CD4-positive, alpha-beta T cell treated with Interleukin-4 for 1 hour (primary cell): ENCODE measurements at regions not wholly inside any gene's neighbourhood (a gene's known extent, or its start where the extent isn't known, plus 50 kb on each side); places are given as distances from the start of the nearest gene placed in this dataset.

Source experiments
- DNase-seq, 2 donors: peaks; one replicate each; pipeline ENCODE4 v3.0.0-alpha.2; 2020 to 2022

- no peak for DNase-seq
These were observed 545.0 kb downstream of the GBA3 start for GRCh38 chr4:23237771-23238170.

- no peak for DNase-seq
These were observed 543.1 kb downstream of the GBA3 start for GRCh38 chr4:23235628-23236390.

- DNase-seq = no peak
These were observed 542.0 kb downstream of the GBA3 start for GRCh38 chr4:23234716-23235115.

- no peak for DNase-seq
These were observed 541.3 kb downstream of the GBA3 start for GRCh38 chr4:23234018-23234417.

- no peak for DNase-seq
These were observed 540.9 kb downstream of the GBA3 start for GRCh38 chr4:23233596-23233995.

GRCh38 chr4:23232987-23233386, 540.2 kb downstream of the GBA3 start:
- no peak for DNase-seq

- no peak for DNase-seq
These were observed 532.8 kb downstream of the GBA3 start for GRCh38 chr4:23225564-23225963.

- no peak for DNase-seq
These were observed 532.1 kb downstream of the GBA3 start for GRCh38 chr4:23224684-23225420.

GRCh38 chr4:23220911-23221310, 528.2 kb downstream of the GBA3 start:
- no peak for DNase-seq

- no peak for DNase-seq
These were observed 527.2 kb downstream of the GBA3 start for GRCh38 chr4:23219779-23220408.

GRCh38 chr4:23213198-23213597, 520.5 kb downstream of the GBA3 start:
- no peak for DNase-seq

GRCh38 chr4:23212558-23212957, 519.8 kb downstream of the GBA3 start:
- DNase-seq = no peak

GRCh38 chr4:23207059-23207458, 514.3 kb downstream of the GBA3 start:
- no peak for DNase-seq

GRCh38 chr4:23202712-23203247, 510.0 kb downstream of the GBA3 start:
- DNase-seq = no peak

- no peak for DNase-seq
These were observed 502.0 kb downstream of the GBA3 start for GRCh38 chr4:23194751-23195150.

- no peak for DNase-seq
These were observed 481.4 kb downstream of the GBA3 start for GRCh38 chr4:23174179-23174578.

- no peak for DNase-seq
These were observed 479.2 kb downstream of the GBA3 start for GRCh38 chr4:23171976-23172375.

- no peak for DNase-seq
These were observed 477.0 kb downstream of the GBA3 start for GRCh38 chr4:23169608-23170311.

GRCh38 chr4:23166919-23167318, 474.2 kb downstream of the GBA3 start:
- no peak for DNase-seq

GRCh38 chr4:23166407-23166806, 473.7 kb downstream of the GBA3 start:
- DNase-seq = no peak

- DNase-seq = no peak
These were observed 472.9 kb downstream of the GBA3 start for GRCh38 chr4:23165669-23166068.

GRCh38 chr4:23163647-23164436, 471.1 kb downstream of the GBA3 start:
- no peak for DNase-seq
